MCF 10A (cell line): ENCODE measurements at regions not wholly inside any gene's neighbourhood (a gene's known extent, or its start where the extent isn't known, plus 50 kb on each side); places are given as distances from the start of the nearest gene placed in this dataset.

Experiments used
- BruUV-seq: library from RNA; stranded (reverse); fragments of 400-500 nt; replicated peaks from 2 replicates; lab custom pipeline; 2021; lab: Mats Ljungman, UMichigan
- CTCF ChIA-PET: fragments of 300-600 bp; sonication (Branson Sonifier 250); formaldehyde crosslinking; extraction: SDS; loops from one replicate; lab custom pipeline; 2021; ENCODE audit warnings: antibody characterized with exemption, inconsistent platforms; lab: Yijun Ruan, JAX
- POLR2A ChIA-PET: fragments of 300-600, 350-650 bp; sonication (Branson Sonifier 250); formaldehyde crosslinking; extraction: SDS; loops from one replicate; lab custom pipeline; 2020; ENCODE audit warnings: antibody characterized with exemption, inconsistent platforms; lab: Yijun Ruan, JAX
- DNase-seq: peaks from one replicate; pipeline ENCODE4 v3.0.0-alpha.2; 2018; ENCODE audit not compliant: unreplicated experiment
- H3K27ac Mint-ChIP-seq: one replicate; pipeline ENCODE4 v1.8.0; 2022; ENCODE audit warnings: mild to moderate bottlenecking, low read depth, mixed read lengths; ENCODE audit not compliant: unreplicated experiment
- H3K27me3 Mint-ChIP-seq: one replicate; pipeline ENCODE4 v1.8.0; 2022; ENCODE audit warnings: mixed read lengths; ENCODE audit not compliant: insufficient read depth, unreplicated experiment
- H3K36me3 Mint-ChIP-seq: one replicate; pipeline ENCODE4 v1.8.0; 2022; ENCODE audit warnings: mild to moderate bottlenecking, moderate library complexity, mixed read lengths; ENCODE audit not compliant: insufficient read depth, unreplicated experiment
- H3K4me1 Mint-ChIP-seq: one replicate; pipeline ENCODE4 v1.8.0; 2022; ENCODE audit warnings: mixed read lengths; ENCODE audit not compliant: insufficient read depth, unreplicated experiment
- H3K4me3 Mint-ChIP-seq: one replicate; pipeline ENCODE4 v1.8.0; 2022; ENCODE audit warnings: mild to moderate bottlenecking, moderate library complexity, mixed read lengths; ENCODE audit not compliant: unreplicated experiment
- H3K9me3 Mint-ChIP-seq: one replicate; pipeline ENCODE4 v1.8.0; 2022; ENCODE audit warnings: mixed read lengths; ENCODE audit not compliant: unreplicated experiment
- intact Hi-C: fragments of 100-400 bp; cut with micrococcal nuclease; formaldehyde crosslinking; loops from 2 replicates; pipeline ENCODE4 v1.14.1; 2022
- TF ChIP-seq, protein P1 (sequence below): fragments of 200-600 bp; IDR thresholded peaks from one replicate; pipeline ENCODE4 v1.8.0; 2022; ENCODE audit warnings: antibody characterized with exemption, mild to moderate bottlenecking; ENCODE audit not compliant: unreplicated experiment

GRCh38 chr15:81886080-81886479, 159.7 kb downstream of the MEX3B start:
- H3K4me3 Mint-ChIP-seq = no peak overlapping the region
- no peaks in the 10 kb centered on the region for H3K9me3 Mint-ChIP-seq
- intact Hi-C loops = no loop called here
- no TSS peak for BruUV-seq
- no peaks in the 10 kb centered on the region for H3K27me3 Mint-ChIP-seq
- H3K4me1 Mint-ChIP-seq = peaks cover 41% of the 10 kb centered on the region
- no peaks in the 10 kb centered on the region for H3K36me3 Mint-ChIP-seq
- ChIA-PET CTCF (interaction anchor here (0.7 kb wide), 1 partner anchor 396 kb away, joined by 4 read pairs; no protein-coding TSS in a partner anchor), POLR2A (no interaction called here)
- no peak for DNase-seq
- no peak overlapping the region for H3K27ac Mint-ChIP-seq
- TF ChIP-seq, protein P1, sequence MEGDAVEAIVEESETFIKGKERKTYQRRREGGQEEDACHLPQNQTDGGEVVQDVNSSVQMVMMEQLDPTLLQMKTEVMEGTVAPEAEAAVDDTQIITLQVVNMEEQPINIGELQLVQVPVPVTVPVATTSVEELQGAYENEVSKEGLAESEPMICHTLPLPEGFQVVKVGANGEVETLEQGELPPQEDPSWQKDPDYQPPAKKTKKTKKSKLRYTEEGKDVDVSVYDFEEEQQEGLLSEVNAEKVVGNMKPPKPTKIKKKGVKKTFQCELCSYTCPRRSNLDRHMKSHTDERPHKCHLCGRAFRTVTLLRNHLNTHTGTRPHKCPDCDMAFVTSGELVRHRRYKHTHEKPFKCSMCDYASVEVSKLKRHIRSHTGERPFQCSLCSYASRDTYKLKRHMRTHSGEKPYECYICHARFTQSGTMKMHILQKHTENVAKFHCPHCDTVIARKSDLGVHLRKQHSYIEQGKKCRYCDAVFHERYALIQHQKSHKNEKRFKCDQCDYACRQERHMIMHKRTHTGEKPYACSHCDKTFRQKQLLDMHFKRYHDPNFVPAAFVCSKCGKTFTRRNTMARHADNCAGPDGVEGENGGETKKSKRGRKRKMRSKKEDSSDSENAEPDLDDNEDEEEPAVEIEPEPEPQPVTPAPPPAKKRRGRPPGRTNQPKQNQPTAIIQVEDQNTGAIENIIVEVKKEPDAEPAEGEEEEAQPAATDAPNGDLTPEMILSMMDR = no peak

- TF ChIP-seq, protein P1 = no peak
- no peaks in the 10 kb centered on the region for H3K9me3 Mint-ChIP-seq
- ChIA-PET CTCF (no interaction called here), POLR2A (no interaction called here)
- no peaks in the 10 kb centered on the region for H3K27me3 Mint-ChIP-seq
- intact Hi-C loops = no loop called here
- no peak for DNase-seq
- no peaks in the 10 kb centered on the region for H3K36me3 Mint-ChIP-seq
- H3K4me1 Mint-ChIP-seq = peaks cover 49% of the 10 kb centered on the region
- no peak overlapping the region for H3K27ac Mint-ChIP-seq
- no TSS peak for BruUV-seq
- no peak overlapping the region for H3K4me3 Mint-ChIP-seq
Observed at GRCh38 chr15:81885135-81885534, 160.7 kb downstream of the MEX3B start.

DNA sequence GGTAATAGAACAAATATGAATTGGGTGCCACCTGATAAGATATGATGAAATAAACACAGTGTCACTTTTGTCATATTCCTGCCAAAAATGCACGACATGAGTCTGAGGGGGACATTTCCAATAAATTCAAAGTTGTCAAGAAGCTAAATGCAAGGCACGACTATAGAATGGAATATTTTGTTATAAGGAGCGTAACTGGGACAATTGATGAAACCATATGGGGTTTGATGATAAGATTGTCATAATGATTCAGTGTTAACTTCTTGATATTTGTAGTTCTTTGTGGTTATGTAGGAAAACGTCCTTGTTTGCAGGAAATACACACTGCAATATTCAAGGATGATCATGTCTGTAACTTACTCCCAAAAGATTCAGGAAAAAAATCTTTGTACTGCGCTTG, 163.3 kb downstream of the MEX3B start:
- H3K27me3 Mint-ChIP-seq = no peaks in the 10 kb centered on the region
- DNase-seq = no peak
- ChIA-PET POLR2A (no interaction called here), CTCF (no interaction called here)
- H3K4me3 Mint-ChIP-seq = no peak overlapping the region
- peaks cover 41% of the 10 kb centered on the region for H3K4me1 Mint-ChIP-seq
- BruUV-seq = no TSS peak
- H3K27ac Mint-ChIP-seq = no peak overlapping the region
- no peaks in the 10 kb centered on the region for H3K9me3 Mint-ChIP-seq
- TF ChIP-seq, protein P1 = no peak
- intact Hi-C loops = no loop called here
- no peaks in the 10 kb centered on the region for H3K36me3 Mint-ChIP-seq

GRCh38 chr15:81880833-81881232, 165.0 kb downstream of the MEX3B start:
- Mint-ChIP-seq H3K4me3 (no peak overlapping the region), H3K4me1 (peaks cover 24% of the 10 kb centered on the region), H3K27ac (no peak overlapping the region), H3K27me3 (no peaks in the 10 kb centered on the region), H3K9me3 (no peaks in the 10 kb centered on the region), H3K36me3 (no peaks in the 10 kb centered on the region)
- POLR2A ChIA-PET = interaction anchor here (0.6 kb wide), 1 partner anchor 1957 kb away, joined by 4 read pairs; no protein-coding TSS in a partner anchor
- no TSS peak for BruUV-seq
- no peak for DNase-seq
- CTCF ChIA-PET = no interaction called here
- intact Hi-C loops = no loop called here
- TF ChIP-seq, protein P1 = no peak
